Keratinocyte (primary cell): ENCODE measurements at regions not wholly inside any gene's neighbourhood (a gene's known extent, or its start where the extent isn't known, plus 50 kb on each side); places are given as distances from the start of the nearest gene placed in this dataset.

Experiments
- DNase-seq: peaks from one replicate; pipeline ENCODE4 v3.0.0-alpha.2; 2011; ENCODE audit warnings: low read depth, missing footprints, low spot score
- FAIRE-seq: peaks from 2 replicates; lab custom pipeline; 2011; peaks lifted over from hg19 to GRCh38; lab: Jason Lieb, UNC
- H2AFZ ChIP-seq: 2 replicates; pipeline ENCODE4 v1.6.0; 2012; ENCODE audit warnings: low read length, control low read depth, inconsistent platforms; ENCODE audit not compliant: control insufficient read depth
- H3K27ac ChIP-seq: 2 replicates; pipeline ENCODE4 v1.5.1; 2011; ENCODE audit warnings: low read length; ENCODE audit not compliant: control insufficient read depth, insufficient read depth
- H3K27me3 ChIP-seq: 3 replicates; pipeline ENCODE4 v1.6.0; 2011; ENCODE audit warnings: low read length; ENCODE audit not compliant: control insufficient read depth, insufficient read depth; ENCODE audit errors: extremely low read depth
- H3K36me3 ChIP-seq, 2 experiments: 2 replicates in 1 of 2; 3 replicates in 1 of 2; pipeline ENCODE4 v1.5.1; 2011; ENCODE audit warnings: low read length in 2 of 2, mild to moderate bottlenecking in 1 of 2; ENCODE audit not compliant: control insufficient read depth in 2 of 2, insufficient read depth in 2 of 2; ENCODE audit errors: extremely low read depth in 1 of 2
- H3K4me1 ChIP-seq: 3 replicates; pipeline ENCODE4 v1.5.1; 2011; ENCODE audit warnings: low read length; ENCODE audit not compliant: control insufficient read depth, insufficient read depth; ENCODE audit errors: extremely low read depth
- H3K4me2 ChIP-seq: 3 replicates; pipeline ENCODE4 v1.6.0; 2011; ENCODE audit warnings: low read depth, low read length; ENCODE audit not compliant: control insufficient read depth, insufficient read depth; ENCODE audit errors: extremely low read depth
- H3K4me3 ChIP-seq, 3 experiments: fragments of 200-600 bp in 1 of 3; sonication (generic) in 1 of 3; 2 replicates in 2 of 3; 3 replicates in 1 of 3; pipeline ENCODE4 v1.5.1; 2011 to 2016; ENCODE audit warnings: low read length in 3 of 3, mild to moderate bottlenecking in 3 of 3, control low read depth in 2 of 3, inconsistent platforms in 1 of 3, low read depth in 1 of 3, mixed read lengths in 1 of 3, mixed run types in 1 of 3, moderate library complexity in 1 of 3; ENCODE audit not compliant: control insufficient read depth in 2 of 3, insufficient read depth in 2 of 3; ENCODE audit errors: extremely low read depth in 1 of 3
- H3K79me2 ChIP-seq: 2 replicates; pipeline ENCODE4 v1.6.0; 2012; ENCODE audit warnings: low read length; ENCODE audit not compliant: control insufficient read depth, insufficient read depth
- H3K9ac ChIP-seq: 3 replicates; pipeline ENCODE4 v1.6.0; 2011; ENCODE audit warnings: low read length; ENCODE audit not compliant: control insufficient read depth, insufficient read depth; ENCODE audit errors: extremely low read depth
- H3K9me1 ChIP-seq: 3 replicates; pipeline ENCODE4 v1.6.0; 2011; ENCODE audit warnings: low read length; ENCODE audit not compliant: control insufficient read depth, insufficient read depth; ENCODE audit errors: extremely low read depth
- H3K9me3 ChIP-seq: 2 replicates; pipeline ENCODE4 v1.5.1; 2012; ENCODE audit warnings: low read depth, low read length; ENCODE audit not compliant: control insufficient read depth
- H4K20me1 ChIP-seq: 3 replicates; pipeline ENCODE4 v1.6.0; 2011; ENCODE audit warnings: low read length; ENCODE audit not compliant: control insufficient read depth, insufficient read depth; ENCODE audit errors: extremely low read depth
- EZH2 ChIP-seq: IDR thresholded peaks from one replicate; pipeline ENCODE4 v1.6.1; 2012; ENCODE audit warnings: inconsistent platforms, mild to moderate bottlenecking, low read length, moderate library complexity
- dilution Hi-C: fragments of 300-500 bp; cut with MboI; formaldehyde crosslinking; loops from one replicate; pipeline ENCODE4 v1.7.0; 2020; ENCODE audit warnings: low sequenced_read_pairs; ENCODE audit not compliant: extremely low pct_ligation_motif_present
- TF ChIP-seq, protein P1 (sequence below), 3 experiments: IDR thresholded peaks in 1 of 3; conservative IDR thresholded peaks in 1 of 3; optimal IDR thresholded peaks in 1 of 3; 2 replicates in 2 of 3; 3 replicates in 1 of 3; pipeline versions ENCODE3 to v1.5.1; 2011; ENCODE audit warnings: low read length in 3 of 3, mild to moderate bottlenecking in 3 of 3, moderate library complexity in 2 of 3, control low read depth in 1 of 3, inconsistent platforms in 1 of 3; ENCODE audit not compliant: insufficient read depth in 2 of 3; ENCODE audit errors: extremely low read depth in 1 of 3

DNA sequence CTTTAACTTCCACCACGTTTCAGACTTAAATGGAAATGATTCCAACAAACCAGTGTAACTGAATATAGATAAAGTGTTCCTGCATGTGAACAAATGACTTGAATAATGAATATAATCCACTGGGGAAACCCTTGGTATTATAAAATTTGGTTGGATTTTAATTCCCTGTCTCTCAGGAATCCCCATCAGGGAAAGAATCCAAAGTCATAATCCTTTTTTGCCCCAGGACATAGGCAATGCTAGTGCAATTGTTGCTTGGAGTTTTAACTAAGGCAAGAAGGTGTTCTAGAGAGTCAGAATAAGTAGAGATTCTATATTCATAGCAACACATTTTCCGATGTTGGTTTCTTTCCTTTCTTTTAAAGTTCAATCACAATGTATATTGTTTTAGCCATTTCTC is 1169.4 kb downstream of the GALC start:
- H3K9me1 ChIP-seq, result no peaks in the 10 kb centered on the region
- no peaks in the 10 kb centered on the region for H3K4me1 ChIP-seq
- no peaks in the 10 kb centered on the region for H3K79me2 ChIP-seq
- H3K4me3 ChIP-seq, result no peak overlapping the region
- H3K27ac ChIP-seq, result no peak overlapping the region
- no peak overlapping the region for H3K4me2 ChIP-seq
- no peak overlapping the region for H2AFZ ChIP-seq
- TF ChIP-seq EZH2, result no peak
- TF ChIP-seq, protein P1, sequence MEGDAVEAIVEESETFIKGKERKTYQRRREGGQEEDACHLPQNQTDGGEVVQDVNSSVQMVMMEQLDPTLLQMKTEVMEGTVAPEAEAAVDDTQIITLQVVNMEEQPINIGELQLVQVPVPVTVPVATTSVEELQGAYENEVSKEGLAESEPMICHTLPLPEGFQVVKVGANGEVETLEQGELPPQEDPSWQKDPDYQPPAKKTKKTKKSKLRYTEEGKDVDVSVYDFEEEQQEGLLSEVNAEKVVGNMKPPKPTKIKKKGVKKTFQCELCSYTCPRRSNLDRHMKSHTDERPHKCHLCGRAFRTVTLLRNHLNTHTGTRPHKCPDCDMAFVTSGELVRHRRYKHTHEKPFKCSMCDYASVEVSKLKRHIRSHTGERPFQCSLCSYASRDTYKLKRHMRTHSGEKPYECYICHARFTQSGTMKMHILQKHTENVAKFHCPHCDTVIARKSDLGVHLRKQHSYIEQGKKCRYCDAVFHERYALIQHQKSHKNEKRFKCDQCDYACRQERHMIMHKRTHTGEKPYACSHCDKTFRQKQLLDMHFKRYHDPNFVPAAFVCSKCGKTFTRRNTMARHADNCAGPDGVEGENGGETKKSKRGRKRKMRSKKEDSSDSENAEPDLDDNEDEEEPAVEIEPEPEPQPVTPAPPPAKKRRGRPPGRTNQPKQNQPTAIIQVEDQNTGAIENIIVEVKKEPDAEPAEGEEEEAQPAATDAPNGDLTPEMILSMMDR (optimal IDR thresholded peaks at IDR 0.05 in 1 of 3, IDR thresholded peaks at IDR 0.05 in 1 of 3, conservative IDR thresholded peaks at IDR 0.05 in 1 of 3; ENCODE audit: extremely low read depth in 1 of 3, insufficient read depth in 2 of 3, low read length in 3 of 3), result no peak
- no peak overlapping the region for H3K9ac ChIP-seq
- FAIRE-seq (no peak), DNase-seq (no peak)
- no peaks in the 10 kb centered on the region for H3K36me3 ChIP-seq
- no peaks in the 10 kb centered on the region for H3K27me3 ChIP-seq
- dilution Hi-C loops, result no loop called here
- no peaks in the 10 kb centered on the region for H4K20me1 ChIP-seq
- no peaks in the 10 kb centered on the region for H3K9me3 ChIP-seq

DNA sequence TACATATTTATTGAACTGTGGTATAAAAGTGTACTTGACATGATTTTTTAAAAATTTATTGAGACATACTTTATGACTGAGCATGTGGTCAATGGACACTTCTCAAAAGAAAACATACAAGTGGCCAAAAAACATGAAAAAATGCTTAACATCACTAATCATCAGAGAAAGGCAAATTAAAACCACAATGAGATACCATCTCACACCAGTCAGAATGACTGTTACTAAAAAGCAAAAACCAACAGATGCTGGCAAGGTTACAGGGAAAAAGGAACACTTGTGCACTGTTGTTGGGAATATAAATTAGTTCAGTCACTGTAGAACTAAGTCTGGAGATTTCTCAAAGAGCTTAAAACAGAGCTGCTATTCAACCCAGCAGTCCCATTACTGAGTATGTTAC is 1177.6 kb downstream of the GALC start:
- Histone ChIP-seq H3K4me2 (no peak overlapping the region), H3K4me1 (no peaks in the 10 kb centered on the region), H3K27me3 (no peaks in the 10 kb centered on the region), H3K9me1 (no peaks in the 10 kb centered on the region), H3K79me2 (no peaks in the 10 kb centered on the region), H3K9me3 (no peaks in the 10 kb centered on the region), H3K27ac (no peak overlapping the region), H3K36me3 (no peaks in the 10 kb centered on the region), H3K9ac (no peak overlapping the region), H2AFZ (no peak overlapping the region), H4K20me1 (no peaks in the 10 kb centered on the region), H3K4me3 (no peak overlapping the region)
- dilution Hi-C loops, result no loop called here
- FAIRE-seq (no peak), DNase-seq (no peak)
- TF ChIP-seq, protein P1 (optimal IDR thresholded peaks at IDR 0.05 in 1 of 3, IDR thresholded peaks at IDR 0.05 in 1 of 3, conservative IDR thresholded peaks at IDR 0.05 in 1 of 3; ENCODE audit: extremely low read depth in 1 of 3, insufficient read depth in 2 of 3, low read length in 3 of 3), result no peak
- no peak for TF ChIP-seq EZH2
